Memory B cell (primary cell): ENCODE measurements at regions not wholly inside any gene's neighbourhood (a gene's known extent, or its start where the extent isn't known, plus 50 kb on each side); places are given as distances from the start of the nearest gene placed in this dataset.
"Not testable (repeated sequence)": the region's sequence is repeated elsewhere in the genome, so short reads cannot be mapped to it uniquely, and the experiment has no call there.

Experiments used
- ATAC-seq: fragments of 150-1000 bp; cut with Tn5 transposase; 2 replicates; pipeline ENCODE4 v1.10.0; 2021; ENCODE audit warnings: low read depth, mild to moderate bottlenecking, moderate library complexity
- DNase-seq, 2 donors: peaks; one replicate each; pipeline ENCODE4 v3.0.0; 2022; ENCODE audit warnings: low spot score in 2 of 2
- H3K27ac Mint-ChIP-seq: one replicate; pipeline ENCODE4 v1.8.0; 2022; ENCODE audit warnings: mild to moderate bottlenecking, moderate library complexity, mixed read lengths
- H3K27me3 Mint-ChIP-seq: one replicate; pipeline ENCODE4 v1.8.0; 2022; ENCODE audit warnings: mixed read lengths
- H3K36me3 Mint-ChIP-seq: one replicate; pipeline ENCODE4 v1.8.0; 2022; ENCODE audit warnings: mild to moderate bottlenecking, mixed read lengths
- H3K4me1 Mint-ChIP-seq: one replicate; pipeline ENCODE4 v1.8.0; 2022; ENCODE audit warnings: mixed read lengths
- H3K4me3 Mint-ChIP-seq: one replicate; pipeline ENCODE4 v1.8.0; 2022; ENCODE audit warnings: mild to moderate bottlenecking, moderate library complexity, mixed read lengths
- H3K9me3 Mint-ChIP-seq: one replicate; pipeline ENCODE4 v1.8.0; 2022; ENCODE audit warnings: mixed read lengths

DNA sequence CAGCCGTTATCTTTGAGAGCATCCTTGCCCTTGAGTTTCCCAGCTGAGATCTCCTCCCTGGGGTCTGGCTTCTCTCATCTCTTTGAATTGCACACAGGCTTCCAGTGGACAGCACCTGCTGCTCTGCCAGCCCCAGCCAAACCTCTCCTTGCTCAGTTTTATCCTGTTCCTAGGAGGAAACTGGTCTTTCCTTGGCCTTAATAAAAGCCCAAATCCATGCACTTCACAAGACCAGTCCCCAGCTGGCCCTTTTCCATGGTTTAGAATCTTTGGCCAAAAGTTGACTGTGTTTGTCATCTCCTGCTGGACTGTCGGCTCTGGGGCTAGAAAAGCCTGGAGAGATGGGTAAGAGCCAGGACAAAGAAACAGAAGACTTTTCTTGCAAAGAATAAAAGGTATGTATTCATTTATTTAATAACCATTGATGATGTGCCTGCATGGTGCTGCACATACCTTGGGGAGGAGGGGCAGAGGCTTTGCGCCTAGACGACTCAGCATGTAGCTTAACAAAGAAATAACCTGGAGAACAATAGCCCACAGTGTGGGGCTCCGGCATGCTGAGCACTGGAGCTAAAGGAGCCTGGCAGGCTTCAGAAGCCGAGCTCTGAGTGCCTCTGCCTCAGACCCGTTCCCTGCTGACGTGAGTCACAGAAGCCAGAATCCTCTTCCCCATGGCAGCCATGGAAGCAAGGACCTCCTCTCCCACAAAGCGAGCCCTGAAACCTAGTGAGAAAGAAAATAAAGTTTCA lies 319.3 kb upstream of the B3GAT1 start:
- H3K27ac Mint-ChIP-seq: no peak overlapping the region
- H3K9me3 Mint-ChIP-seq: no peaks in the 10 kb centered on the region
- no peaks in the 10 kb centered on the region for H3K36me3 Mint-ChIP-seq
- DNase-seq (no peak), ATAC-seq (no peak)
- H3K4me3 Mint-ChIP-seq: no peak overlapping the region
- H3K4me1 Mint-ChIP-seq: no peaks in the 10 kb centered on the region
- peaks cover 3% of the 10 kb centered on the region for H3K27me3 Mint-ChIP-seq

- ATAC-seq (no peak), DNase-seq (no peak)
- Mint-ChIP-seq H3K27ac (no peak overlapping the region), H3K27me3 (peaks cover 3% of the 10 kb centered on the region), H3K4me3 (no peak overlapping the region), H3K9me3 (no peaks in the 10 kb centered on the region), H3K36me3 (no peaks in the 10 kb centered on the region), H3K4me1 (no peaks in the 10 kb centered on the region)
Observed at GRCh38 chr11:134730561-134731212, 318.6 kb upstream of the B3GAT1 start.

DNA sequence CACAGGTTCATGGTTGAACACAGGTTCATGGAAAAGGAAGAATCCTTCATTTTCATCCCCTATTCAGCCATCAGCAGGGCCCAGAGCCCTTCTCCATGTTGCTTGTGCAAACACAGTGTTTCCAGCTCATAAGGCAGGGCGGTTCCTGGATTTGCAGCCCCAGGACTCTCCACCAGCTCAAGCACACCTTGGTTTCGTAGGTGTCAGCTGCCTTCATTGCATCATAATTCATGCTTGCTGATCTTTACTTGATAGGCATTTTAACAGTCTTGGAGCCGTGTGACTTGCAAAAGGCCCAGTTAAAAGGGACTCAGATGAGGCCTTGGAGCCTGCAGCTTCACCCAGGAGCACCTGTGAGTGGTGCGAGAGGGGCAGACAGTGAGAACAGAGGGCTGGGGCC lies 318.1 kb upstream of the B3GAT1 start:
- no peak for ATAC-seq
- Mint-ChIP-seq H3K36me3 (no peaks in the 10 kb centered on the region), H3K4me1 (no peaks in the 10 kb centered on the region), H3K4me3 (no peak overlapping the region), H3K27ac (no peak overlapping the region), H3K9me3 (no peaks in the 10 kb centered on the region), H3K27me3 (peaks cover 6% of the 10 kb centered on the region)
- no peak for DNase-seq

- Mint-ChIP-seq H3K27ac (no peak overlapping the region), H3K36me3 (no peaks in the 10 kb centered on the region), H3K27me3 (peaks cover 8% of the 10 kb centered on the region), H3K4me1 (no peaks in the 10 kb centered on the region), H3K4me3 (no peak overlapping the region), H3K9me3 (no peaks in the 10 kb centered on the region)
- ATAC-seq (no peak), DNase-seq (no peak)
Observed at GRCh38 chr11:134728186-134728585, 316.1 kb upstream of the B3GAT1 start.

GRCh38 chr11:134727636-134728035 lies 315.6 kb upstream of the B3GAT1 start:
- no peaks in the 10 kb centered on the region for H3K4me1 Mint-ChIP-seq
- no peak for ATAC-seq

DNA sequence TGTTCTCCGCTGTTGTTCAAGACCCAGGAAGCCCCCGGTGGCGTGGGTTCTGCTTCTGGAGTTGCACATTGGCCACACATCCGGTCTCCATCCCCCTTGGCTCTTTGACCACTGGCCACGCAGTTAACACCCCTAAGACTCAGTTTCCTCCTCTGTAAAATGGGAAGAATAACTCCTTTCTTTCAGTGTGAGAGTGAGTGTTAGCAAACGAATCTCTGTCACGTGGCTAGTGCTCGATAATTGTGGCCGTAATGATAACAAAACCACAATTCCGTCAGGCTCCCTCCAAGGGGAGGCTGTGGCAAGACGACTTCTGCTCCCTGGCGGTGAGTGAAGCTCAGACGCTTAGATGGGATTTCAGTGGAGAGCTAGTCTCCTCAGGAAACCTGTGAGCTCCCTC lies 315.2 kb upstream of the B3GAT1 start:
- H3K36me3 Mint-ChIP-seq: no peaks in the 10 kb centered on the region
- no peak overlapping the region for H3K4me3 Mint-ChIP-seq
- DNase-seq (no peak), ATAC-seq (no peak)
- H3K9me3 Mint-ChIP-seq: peaks cover 4% of the 10 kb centered on the region
- no peak overlapping the region for H3K27ac Mint-ChIP-seq
- H3K27me3 Mint-ChIP-seq: peaks cover 8% of the 10 kb centered on the region
- H3K4me1 Mint-ChIP-seq: no peaks in the 10 kb centered on the region

More at GRCh38 chr11:134727636-134728035, 315.6 kb upstream of the B3GAT1 start:
- no peaks in the 10 kb centered on the region for H3K36me3 Mint-ChIP-seq
- no peak overlapping the region for H3K27ac Mint-ChIP-seq
- peaks cover 4% of the 10 kb centered on the region for H3K9me3 Mint-ChIP-seq
- no peak overlapping the region for H3K4me3 Mint-ChIP-seq
- H3K27me3 Mint-ChIP-seq: peaks cover 8% of the 10 kb centered on the region
- no peak for DNase-seq

- ATAC-seq: no peak
- no peak overlapping the region for H3K27ac Mint-ChIP-seq
- peaks cover 4% of the 10 kb centered on the region for H3K9me3 Mint-ChIP-seq
- no peaks in the 10 kb centered on the region for H3K4me1 Mint-ChIP-seq
- H3K36me3 Mint-ChIP-seq: no peaks in the 10 kb centered on the region
- DNase-seq: no peak
- H3K27me3 Mint-ChIP-seq: peaks cover 8% of the 10 kb centered on the region
- no peak overlapping the region for H3K4me3 Mint-ChIP-seq
Observed at GRCh38 chr11:134725716-134726639, 313.9 kb upstream of the B3GAT1 start.

GRCh38 chr11:134725211-134725610 lies 313.2 kb upstream of the B3GAT1 start:
- H3K4me1 Mint-ChIP-seq: no peaks in the 10 kb centered on the region
- no peak overlapping the region for H3K27ac Mint-ChIP-seq
- ATAC-seq: no peak
- no peak for DNase-seq
- peaks cover 5% of the 10 kb centered on the region for H3K9me3 Mint-ChIP-seq
- H3K4me3 Mint-ChIP-seq: no peak overlapping the region
- H3K36me3 Mint-ChIP-seq: no peaks in the 10 kb centered on the region
- peaks cover 8% of the 10 kb centered on the region for H3K27me3 Mint-ChIP-seq

DNA sequence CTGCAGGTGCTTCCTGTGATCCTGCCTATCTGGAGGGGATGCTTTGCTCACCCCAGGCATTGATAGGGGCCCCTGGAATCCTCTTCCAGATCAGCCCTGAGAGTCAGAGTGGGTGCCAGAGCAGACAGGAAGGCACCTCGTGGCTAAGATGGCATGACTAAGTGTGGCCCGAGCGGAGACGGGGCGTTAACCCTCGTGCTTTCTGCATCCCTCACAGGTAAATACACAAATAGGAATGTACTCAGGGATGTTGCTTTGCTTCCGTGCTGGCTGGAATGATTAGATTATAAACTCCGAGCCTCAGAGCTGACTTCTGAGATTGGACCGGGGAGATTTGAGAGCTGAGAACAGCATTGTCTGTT lies 312.7 kb upstream of the B3GAT1 start:
- DNase-seq (no peak), ATAC-seq (no peak)
- H3K27ac Mint-ChIP-seq: no peak overlapping the region
- no peaks in the 10 kb centered on the region for H3K4me1 Mint-ChIP-seq
- peaks cover 5% of the 10 kb centered on the region for H3K9me3 Mint-ChIP-seq
- no peaks in the 10 kb centered on the region for H3K36me3 Mint-ChIP-seq
- H3K4me3 Mint-ChIP-seq: no peak overlapping the region
- H3K27me3 Mint-ChIP-seq: peaks cover 8% of the 10 kb centered on the region

- DNase-seq (no peak), ATAC-seq (no peak)
- Mint-ChIP-seq H3K9me3 (peaks cover 5% of the 10 kb centered on the region), H3K27ac (no peak overlapping the region), H3K4me1 (no peaks in the 10 kb centered on the region), H3K36me3 (no peaks in the 10 kb centered on the region), H3K27me3 (peaks cover 8% of the 10 kb centered on the region), H3K4me3 (no peak overlapping the region)
Observed at GRCh38 chr11:134724106-134724778, 312.2 kb upstream of the B3GAT1 start.

DNA sequence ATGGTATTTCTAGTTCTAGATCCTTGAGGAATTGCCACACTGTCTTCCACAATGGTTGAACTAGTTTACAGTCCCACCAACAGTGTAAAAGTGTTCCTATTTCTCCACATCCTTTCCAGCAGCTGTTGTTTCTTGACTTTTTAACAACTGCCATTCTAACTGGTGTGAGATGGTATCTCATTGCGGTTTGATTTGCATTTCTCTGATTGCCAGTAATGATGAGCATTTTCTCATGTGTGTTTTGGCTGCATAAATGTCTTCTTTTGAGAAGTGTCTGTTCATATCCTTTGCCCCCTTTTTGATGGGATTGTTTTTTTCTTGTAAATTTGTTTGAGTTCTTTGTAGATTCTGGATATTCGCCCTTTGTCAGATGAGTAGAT lies 308.6 kb upstream of the B3GAT1 start:
- not testable (repeated sequence) for H3K4me3 Mint-ChIP-seq, H3K27ac Mint-ChIP-seq, H3K27me3 Mint-ChIP-seq, H3K36me3 Mint-ChIP-seq, H3K4me1 Mint-ChIP-seq, DNase-seq, H3K9me3 Mint-ChIP-seq, ATAC-seq

- H3K27me3 Mint-ChIP-seq, H3K4me3 Mint-ChIP-seq, H3K36me3 Mint-ChIP-seq, ATAC-seq, H3K27ac Mint-ChIP-seq, DNase-seq, H3K4me1 Mint-ChIP-seq, H3K9me3 Mint-ChIP-seq: not testable (repeated sequence)
Observed at GRCh38 chr11:134719940-134720690, 308.1 kb upstream of the B3GAT1 start.

GRCh38 chr11:134719397-134719796 lies 307.4 kb upstream of the B3GAT1 start:
- peaks cover 5% of the 10 kb centered on the region for H3K9me3 Mint-ChIP-seq
- peaks cover 2% of the 10 kb centered on the region for H3K4me1 Mint-ChIP-seq
- no peak overlapping the region for H3K27ac Mint-ChIP-seq
- DNase-seq (no peak), ATAC-seq (no peak)
- no peak overlapping the region for H3K4me3 Mint-ChIP-seq
- H3K27me3 Mint-ChIP-seq: peaks cover 4% of the 10 kb centered on the region
- H3K36me3 Mint-ChIP-seq: no peaks in the 10 kb centered on the region
